GM18909 (cell line): ENCODE measurements at regions not wholly inside any gene's neighbourhood (a gene's known extent, or its start where the extent isn't known, plus 50 kb on each side); places are given as distances from the start of the nearest gene placed in this dataset.
"Not testable (repeated sequence)": the region's sequence is repeated elsewhere in the genome, so short reads cannot be mapped to it uniquely, and the experiment has no call there.

Source experiments
- ATAC-seq: cut with Tn5 transposase; IDR thresholded peaks from one replicate; pipeline ENCODE4 v1.9.1; 2021; ENCODE audit warnings: mild to moderate bottlenecking; ENCODE audit not compliant: unreplicated experiment, poor library complexity

GRCh38 chr1:187615853-187616735 is 787.3 kb downstream of the PLA2G4A start:
- ATAC-seq = not testable (repeated sequence)

GRCh38 chr1:187616830-187617229 is 788.1 kb downstream of the PLA2G4A start:
- ATAC-seq = not testable (repeated sequence)

- ATAC-seq = no peak
Observed at GRCh38 chr1:187617776-187618175, 789.0 kb downstream of the PLA2G4A start.

GRCh38 chr1:187619175-187619574 is 790.4 kb downstream of the PLA2G4A start:
- ATAC-seq = no peak

GRCh38 chr1:187621951-187622350 is 793.2 kb downstream of the PLA2G4A start:
- no peak for ATAC-seq

GRCh38 chr1:187622545-187622944 is 793.8 kb downstream of the PLA2G4A start:
- no peak for ATAC-seq

- no peak for ATAC-seq
Observed at GRCh38 chr1:187624812-187625545, 796.2 kb downstream of the PLA2G4A start.

GRCh38 chr1:187626056-187626455 is 797.3 kb downstream of the PLA2G4A start:
- ATAC-seq = no peak

GRCh38 chr1:187627516-187627915 is 798.8 kb downstream of the PLA2G4A start:
- ATAC-seq = no peak

- no peak for ATAC-seq
Observed at GRCh38 chr1:187629075-187629474, 800.3 kb downstream of the PLA2G4A start.

- no peak for ATAC-seq
Observed at GRCh38 chr1:187630653-187631380, 802.1 kb downstream of the PLA2G4A start.

GRCh38 chr1:187631381-187631675 is 802.6 kb downstream of the PLA2G4A start:
- no peak for ATAC-seq

- no peak for ATAC-seq
Observed at GRCh38 chr1:187631984-187632383, 803.2 kb downstream of the PLA2G4A start.

GRCh38 chr1:187634940-187635339 is 806.2 kb downstream of the PLA2G4A start:
- no peak for ATAC-seq

- no peak for ATAC-seq
Observed at GRCh38 chr1:187638733-187639434, 810.1 kb downstream of the PLA2G4A start.

- ATAC-seq = no peak
Observed at GRCh38 chr1:187641015-187641414, 812.3 kb downstream of the PLA2G4A start.

GRCh38 chr1:187641463-187641862 is 812.7 kb downstream of the PLA2G4A start:
- no peak for ATAC-seq

GRCh38 chr1:187641907-187642306 is 813.2 kb downstream of the PLA2G4A start:
- no peak for ATAC-seq

- ATAC-seq = no peak
Observed at GRCh38 chr1:187645651-187646050, 816.9 kb downstream of the PLA2G4A start.

- no peak for ATAC-seq
Observed at GRCh38 chr1:187646536-187647107, 817.9 kb downstream of the PLA2G4A start.
